ENCODE measurements at regions not wholly inside any gene's neighbourhood (a gene's known extent, or its start where the extent isn't known, plus 50 kb on each side); places are given as distances from the start of the nearest gene placed in this dataset.

GRCh38 chr15:77825252-77825542, 192.5 kb upstream of the LINGO1 start:
- DNase-seq (ENCODE audit: low read depth) = no peak
- no peak for TF ChIP-seq CTCF (IDR thresholded peaks at IDR 0.05; ENCODE audit: insufficient read depth, low read length)
- H3K4me3 ChIP-seq (ENCODE audit: low read depth, low read length) = no peak overlapping the region

GRCh38 chr15:77824361-77825251, 191.9 kb upstream of the LINGO1 start:
- no peak for DNase-seq (ENCODE audit: low read depth)
- no peak overlapping the region for H3K4me3 ChIP-seq (ENCODE audit: low read depth, low read length)
- no peak for TF ChIP-seq CTCF (IDR thresholded peaks at IDR 0.05; ENCODE audit: insufficient read depth, low read length)

DNA sequence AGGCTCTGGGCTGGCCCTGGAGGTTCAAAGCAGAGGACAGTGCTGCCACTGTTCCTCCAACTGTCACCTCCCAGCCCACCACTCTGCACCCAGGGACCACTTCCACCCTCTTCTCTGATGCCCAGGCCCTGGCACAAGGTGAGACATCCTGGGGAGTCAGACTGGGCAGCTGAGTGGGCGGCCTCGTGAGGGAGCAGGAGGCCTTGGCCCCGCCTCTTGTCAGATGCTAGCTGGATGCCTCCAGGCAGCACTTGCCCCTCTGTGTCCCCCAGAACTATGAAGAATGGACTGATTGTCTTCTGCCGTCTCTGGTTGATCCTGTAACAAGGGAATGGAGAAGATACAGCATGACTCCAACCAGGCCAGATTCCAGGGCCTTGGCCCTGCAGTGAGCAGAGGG, 191.0 kb upstream of the LINGO1 start:
- no peak for DNase-seq (ENCODE audit: low read depth)
- TF ChIP-seq CTCF (IDR thresholded peaks at IDR 0.05; ENCODE audit: insufficient read depth, low read length) = no peak

DNA sequence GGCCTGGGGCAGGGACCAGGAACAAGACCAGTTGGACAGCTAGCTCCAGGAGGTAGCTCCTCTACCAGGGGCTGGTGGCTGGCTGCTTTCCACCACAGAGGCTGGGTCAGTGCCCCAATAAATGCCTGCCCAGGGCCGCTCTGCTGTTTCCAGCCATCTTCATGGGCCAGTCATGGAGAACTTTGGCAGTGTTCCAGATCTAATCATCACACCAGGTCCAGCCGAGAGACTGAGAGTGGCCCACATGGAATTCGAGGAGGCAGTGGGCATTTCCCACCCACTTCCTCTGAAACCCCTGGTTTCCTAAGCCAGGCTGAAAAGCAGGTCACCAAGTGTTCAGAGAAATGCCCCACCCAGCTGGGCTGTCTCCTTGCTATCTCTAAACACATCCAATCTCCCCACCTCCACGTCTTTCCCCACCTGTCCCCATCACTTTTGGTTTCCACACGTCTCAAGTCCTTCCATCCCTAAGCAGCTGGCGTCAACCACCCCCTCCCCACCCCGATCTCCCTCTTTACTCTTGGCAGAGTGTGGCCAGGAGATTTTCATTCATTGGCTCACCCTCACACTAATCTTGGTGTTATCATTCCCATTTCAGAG, 190.0 kb upstream of the LINGO1 start:
- DNase-seq (ENCODE audit: low read depth) = no peak
- TF ChIP-seq CTCF (IDR thresholded peaks at IDR 0.05; ENCODE audit: insufficient read depth, low read length) = no peak
- H3K4me3 ChIP-seq (ENCODE audit: low read depth, low read length) = no peak overlapping the region

More for the DNA sequence above, 191.0 kb upstream of the LINGO1 start:
- no peak overlapping the region for H3K4me3 ChIP-seq (ENCODE audit: low read depth, low read length)

GRCh38 chr15:77821959-77822256, 189.2 kb upstream of the LINGO1 start:
- no peak for TF ChIP-seq CTCF (IDR thresholded peaks at IDR 0.05; ENCODE audit: insufficient read depth, low read length)
- DNase-seq (ENCODE audit: low read depth) = no peak

DNA sequence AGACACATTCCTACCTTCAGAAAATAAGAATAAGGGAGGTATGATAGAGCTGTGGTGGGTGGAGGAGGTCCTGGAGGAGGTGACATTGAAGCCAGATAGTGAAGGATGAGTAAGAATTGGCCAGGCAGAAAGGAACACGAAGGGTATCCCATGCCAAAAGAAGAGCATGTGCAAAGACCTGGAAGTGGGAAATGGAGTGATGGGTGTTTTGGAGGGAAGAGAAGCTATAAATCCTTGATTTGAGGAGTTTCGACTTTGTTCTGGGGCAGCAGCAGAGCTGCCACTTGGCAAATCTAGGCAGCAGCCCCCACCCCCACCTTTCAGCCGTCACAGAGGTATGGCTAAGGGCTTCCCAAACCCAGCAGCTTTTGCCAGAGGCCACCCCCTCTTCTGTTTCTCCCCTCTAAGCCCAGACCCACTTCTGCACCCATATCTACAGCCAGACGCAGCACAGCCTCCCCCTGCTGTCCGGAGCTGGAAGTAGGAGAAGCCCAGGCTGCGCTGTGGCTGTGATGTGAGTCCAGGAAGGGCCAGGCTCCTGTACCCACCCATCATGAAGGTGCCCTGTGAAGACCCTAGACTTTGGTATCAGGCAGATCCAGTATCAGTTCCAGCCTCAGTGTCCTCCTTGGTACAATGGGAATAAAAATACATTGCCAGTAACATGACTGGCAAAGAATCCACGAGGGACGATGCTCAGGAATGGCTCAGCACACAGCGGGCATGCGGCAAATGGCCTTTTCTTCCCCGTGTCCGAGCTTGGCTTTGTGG, 188.7 kb upstream of the LINGO1 start:
- peak; percentile 94 for TF ChIP-seq CTCF (IDR thresholded peaks at IDR 0.05; ENCODE audit: insufficient read depth, low read length)
- H3K4me3 ChIP-seq (ENCODE audit: low read depth, low read length) = no peak overlapping the region
- DNase-seq (ENCODE audit: low read depth) = peak; percentile 57

More at GRCh38 chr15:77821959-77822256, 189.2 kb upstream of the LINGO1 start:
- no peak overlapping the region for H3K4me3 ChIP-seq (ENCODE audit: low read depth, low read length)
